ENCODE measurements at regions not wholly inside any gene's neighbourhood (a gene's known extent, or its start where the extent isn't known, plus 50 kb on each side); places are given as distances from the start of the nearest gene placed in this dataset.

GRCh38 chr3:39707314-39707909 lies 102.0 kb upstream of the MYRIP start:
- peak; percentile 53 to 78 (median 63) for TF ChIP-seq CTCF (IDR thresholded peaks at IDR 0.05)
- no peak for TF ChIP-seq POLR2A (IDR thresholded peaks at IDR 0.05)
- TF ChIP-seq EP300 (IDR thresholded peaks at IDR 0.05; ENCODE audit: low read depth), result no peak
- TF ChIP-seq POLR2AphosphoS5 (IDR thresholded peaks at IDR 0.05), result no peak
